ENCODE measurements at regions not wholly inside any gene's neighbourhood (a gene's known extent, or its start where the extent isn't known, plus 50 kb on each side); places are given as distances from the start of the nearest gene placed in this dataset.

GRCh38 chr3:176663387-176663786, 533.9 kb downstream of the TBL1XR1 start:
- peaks cover 0 to 1% (median 0%) of the 10 kb centered on the region in 3 donors for H3K27me3 Mint-ChIP-seq (ENCODE audit: low read depth in 3 of 3)
- intact Hi-C loops (cut with micrococcal nuclease), result no loop called here
- Histone ChIP-seq H3K4me2 (replicated peaks; ENCODE audit: extremely low read depth, low read length, poor library complexity, severe bottlenecking) (no peak overlapping the region), H2AFZ (ENCODE audit: insufficient read depth, low read depth, low read length, poor library complexity, severe bottlenecking) (no peak overlapping the region), H3K9me3 (replicated peaks in 1 of 2; ENCODE audit: control insufficient read depth in 1 of 2, insufficient read depth in 1 of 2, low read length in 2 of 2) (no peaks in the 10 kb centered on the region), H3K9ac (ENCODE audit: insufficient read depth, low read length, poor library complexity, severe bottlenecking) (no peak overlapping the region), H3K4me1 (ENCODE audit: control insufficient read depth in 1 of 2, insufficient read depth in 2 of 2, low read length in 2 of 2) (no peaks in the 10 kb centered on the region), H3K27ac (ENCODE audit: low read depth in 1 of 2, low read length in 2 of 2) (no peak overlapping the region), H3K36me3 (replicated peaks in 1 of 2; ENCODE audit: control insufficient read depth in 1 of 2, insufficient read depth in 2 of 2, low read length in 2 of 2) (no peaks in the 10 kb centered on the region), H3K79me2 (ENCODE audit: insufficient read depth, low read length) (no peaks in the 10 kb centered on the region), H4K20me1 (ENCODE audit: insufficient read depth, low read length) (no peaks in the 10 kb centered on the region), H3K4me3 (replicated peaks in 1 of 3; ENCODE audit: low read depth in 2 of 3, low read length in 3 of 3) (no peak overlapping the region), H3K27me3 (ENCODE audit: control insufficient read depth in 2 of 2, insufficient read depth in 2 of 2, low read length in 2 of 2) (no peaks in the 10 kb centered on the region)
- H3K9me3 Mint-ChIP-seq, result no peaks in the 10 kb centered on the region
- no peak overlapping the region for H3K4me3 Mint-ChIP-seq
- no peak for TF ChIP-seq CTCF (IDR thresholded peaks at IDR 0.05)
- H3K36me3 Mint-ChIP-seq, result no peaks in the 10 kb centered on the region
- DNase-seq, result no peak
- no CpG with 5 or more reads among the region's 1 CpG for WGBS (ENCODE audit: insufficient coverage)
- no peak overlapping the region for H3K27ac Mint-ChIP-seq
- peaks cover 4% of the 10 kb centered on the region for H3K4me1 Mint-ChIP-seq

GRCh38 chr3:176661432-176661964, 535.8 kb downstream of the TBL1XR1 start:
- H3K36me3 ChIP-seq (replicated peaks in 1 of 2; ENCODE audit: control insufficient read depth in 1 of 2, insufficient read depth in 2 of 2, low read length in 2 of 2), result no peaks in the 10 kb centered on the region
- Mint-ChIP-seq H3K4me3 (no peak overlapping the region), H3K4me1 (peaks cover 4% of the 10 kb centered on the region), H3K36me3 (no peaks in the 10 kb centered on the region), H3K27ac (no peak overlapping the region), H3K27me3 (ENCODE audit: low read depth in 3 of 3) (peaks cover 0 to 2% (median 0%) of the 10 kb centered on the region in 3 donors), H3K9me3 (no peaks in the 10 kb centered on the region)
- H4K20me1 ChIP-seq (ENCODE audit: insufficient read depth, low read length), result no peaks in the 10 kb centered on the region
- H3K9ac ChIP-seq (ENCODE audit: insufficient read depth, low read length, poor library complexity, severe bottlenecking), result no peak overlapping the region
- no peaks in the 10 kb centered on the region for H3K9me3 ChIP-seq (replicated peaks in 1 of 2; ENCODE audit: control insufficient read depth in 1 of 2, insufficient read depth in 1 of 2, low read length in 2 of 2)
- TF ChIP-seq CTCF (IDR thresholded peaks at IDR 0.05), result no peak
- H3K79me2 ChIP-seq (ENCODE audit: insufficient read depth, low read length), result no peaks in the 10 kb centered on the region
- WGBS (ENCODE audit: insufficient coverage), result no CpG with 5 or more reads among the region's 2 CpGs
- DNase-seq, result no peak
- H3K4me3 ChIP-seq (replicated peaks in 1 of 3; ENCODE audit: low read depth in 2 of 3, low read length in 3 of 3), result no peak overlapping the region
- H3K4me1 ChIP-seq (ENCODE audit: control insufficient read depth in 1 of 2, insufficient read depth in 2 of 2, low read length in 2 of 2), result no peaks in the 10 kb centered on the region
- H3K27me3 ChIP-seq (ENCODE audit: control insufficient read depth in 2 of 2, insufficient read depth in 2 of 2, low read length in 2 of 2), result no peaks in the 10 kb centered on the region
- no peak overlapping the region for H3K27ac ChIP-seq (ENCODE audit: low read depth in 1 of 2, low read length in 2 of 2)
- intact Hi-C loops (cut with micrococcal nuclease), result no loop called here
- no peak overlapping the region for H3K4me2 ChIP-seq (replicated peaks; ENCODE audit: extremely low read depth, low read length, poor library complexity, severe bottlenecking)
- no peak overlapping the region for H2AFZ ChIP-seq (ENCODE audit: insufficient read depth, low read depth, low read length, poor library complexity, severe bottlenecking)
